HUES48 (cell line): ENCODE measurements at regions not wholly inside any gene's neighbourhood (a gene's known extent, or its start where the extent isn't known, plus 50 kb on each side); places are given as distances from the start of the nearest gene placed in this dataset.
A peak's percentile ranks its signal among the peaks of the same experiment; 100 is the strongest.

Source experiments
- H3K27ac ChIP-seq: one replicate; pipeline ENCODE4 v1.7.0; 2013; ENCODE audit warnings: low read depth, low read length, inconsistent platforms
- H3K27me3 ChIP-seq: 2 replicates; pipeline ENCODE4 v1.6.1; 2013; ENCODE audit warnings: mild to moderate bottlenecking, low read length; ENCODE audit not compliant: control insufficient read depth, insufficient read depth
- H3K36me3 ChIP-seq: 2 replicates; pipeline ENCODE4 v1.6.1; 2013; ENCODE audit warnings: low read length; ENCODE audit not compliant: control insufficient read depth, insufficient read depth
- H3K4me1 ChIP-seq: 2 replicates; pipeline ENCODE4 v1.6.1; 2013; ENCODE audit warnings: mild to moderate bottlenecking, low read length; ENCODE audit not compliant: control insufficient read depth, insufficient read depth
- H3K4me3 ChIP-seq: 2 replicates; pipeline ENCODE4 v1.5.1; 2013; ENCODE audit warnings: mild to moderate bottlenecking, low read depth, low read length
- H3K9ac ChIP-seq: 2 replicates; pipeline ENCODE4 v1.6.1; 2013; ENCODE audit warnings: mild to moderate bottlenecking, low read depth, low read length, moderate library complexity
- H3K9me3 ChIP-seq: 2 replicates; pipeline ENCODE4 v1.6.1; 2013; ENCODE audit warnings: low read length; ENCODE audit not compliant: control insufficient read depth, insufficient read depth

GRCh38 chr4:128670513-128670912, 139.0 kb upstream of the JADE1 start:
- no peaks in the 10 kb centered on the region for H3K36me3 ChIP-seq
- H3K9ac ChIP-seq, result no peak overlapping the region

GRCh38 chr4:128668566-128668965, 140.9 kb upstream of the JADE1 start:
- no peak overlapping the region for H3K4me3 ChIP-seq
- no peaks in the 10 kb centered on the region; the same call in 1 of the 2 replicates for H3K9me3 ChIP-seq
- no peaks in the 10 kb centered on the region for H3K36me3 ChIP-seq
- H3K27me3 ChIP-seq, result no peaks in the 10 kb centered on the region
- H3K9ac ChIP-seq, result no peak overlapping the region
- H3K4me1 ChIP-seq, result peaks cover 11% of the 10 kb centered on the region
- H3K27ac ChIP-seq, result no peak overlapping the region

More at GRCh38 chr4:128670513-128670912, 139.0 kb upstream of the JADE1 start:
- Histone ChIP-seq H3K9me3 (no peaks in the 10 kb centered on the region; the same call in 1 of the 2 replicates), H3K27ac (no peak overlapping the region), H3K4me1 (peaks cover 17% of the 10 kb centered on the region), H3K27me3 (no peaks in the 10 kb centered on the region), H3K4me3 (no peak overlapping the region)

GRCh38 chr4:128665514-128665913, 144.0 kb upstream of the JADE1 start:
- Histone ChIP-seq H3K9ac (no peak overlapping the region), H3K4me1 (0 out of 2 replicates have a peak, but pooled peaks cover 11% of the 10 kb centered on the region), H3K27ac (no peak overlapping the region), H3K4me3 (no peak overlapping the region), H3K36me3 (no peaks in the 10 kb centered on the region), H3K27me3 (no peaks in the 10 kb centered on the region), H3K9me3 (no peaks in the 10 kb centered on the region)

- no peaks in the 10 kb centered on the region for H3K36me3 ChIP-seq
- H3K27me3 ChIP-seq, result no peaks in the 10 kb centered on the region
- no peak overlapping the region for H3K4me3 ChIP-seq
- no peaks in the 10 kb centered on the region for H3K9me3 ChIP-seq
- H3K4me1 ChIP-seq, result 0 out of 2 replicates have a peak, but pooled peaks cover 11% of the 10 kb centered on the region
- no peak overlapping the region for H3K27ac ChIP-seq
- H3K9ac ChIP-seq, result no peak overlapping the region
Observed at GRCh38 chr4:128663325-128663724, 146.2 kb upstream of the JADE1 start.

- H3K36me3 ChIP-seq, result no peaks in the 10 kb centered on the region
- no peak overlapping the region for H3K4me3 ChIP-seq
- H3K27me3 ChIP-seq, result no peaks in the 10 kb centered on the region
- 0 out of 2 replicates have a peak, but pooled peaks cover 11% of the 10 kb centered on the region for H3K4me1 ChIP-seq
- no peaks in the 10 kb centered on the region for H3K9me3 ChIP-seq
- H3K9ac ChIP-seq, result no peak overlapping the region
- H3K27ac ChIP-seq, result no peak overlapping the region
Observed at GRCh38 chr4:128661479-128661878, 148.0 kb upstream of the JADE1 start.

- Histone ChIP-seq H3K4me3 (no peak overlapping the region), H3K4me1 (0 out of 2 replicates have a peak, but pooled peaks cover 11% of the 10 kb centered on the region), H3K36me3 (no peaks in the 10 kb centered on the region), H3K27ac (no peak overlapping the region), H3K9ac (no peak overlapping the region), H3K27me3 (no peaks in the 10 kb centered on the region), H3K9me3 (no peaks in the 10 kb centered on the region)
Observed at GRCh38 chr4:128660361-128661215, 148.9 kb upstream of the JADE1 start.

GRCh38 chr4:128658214-128658631, 151.3 kb upstream of the JADE1 start:
- Histone ChIP-seq H3K27ac (no peak overlapping the region), H3K9me3 (peaks cover 9% of the 10 kb centered on the region), H3K36me3 (no peaks in the 10 kb centered on the region), H3K27me3 (no peaks in the 10 kb centered on the region), H3K4me3 (no peak overlapping the region), H3K4me1 (peaks cover 21% of the 10 kb centered on the region), H3K9ac (no peak overlapping the region)

GRCh38 chr4:128657638-128658037, 151.9 kb upstream of the JADE1 start:
- Histone ChIP-seq H3K9me3 (peaks cover 9% of the 10 kb centered on the region), H3K36me3 (no peaks in the 10 kb centered on the region), H3K4me3 (no peak overlapping the region), H3K9ac (no peak overlapping the region), H3K27me3 (no peaks in the 10 kb centered on the region), H3K4me1 (peaks cover 23% of the 10 kb centered on the region), H3K27ac (no peak overlapping the region)

- Histone ChIP-seq H3K4me1 (peaks cover 12% of the 10 kb centered on the region), H3K27me3 (no peaks in the 10 kb centered on the region), H3K4me3 (no peak overlapping the region), H3K9me3 (peaks cover 9% of the 10 kb centered on the region), H3K27ac (no peak overlapping the region), H3K36me3 (no peaks in the 10 kb centered on the region), H3K9ac (no peak overlapping the region)
Observed at GRCh38 chr4:128654465-128654864, 155.0 kb upstream of the JADE1 start.

- Histone ChIP-seq H3K27me3 (no peaks in the 10 kb centered on the region), H3K4me1 (peaks cover 12% of the 10 kb centered on the region), H3K27ac (peak overlapping the region; percentile 52), H3K4me3 (no peak overlapping the region), H3K36me3 (no peaks in the 10 kb centered on the region), H3K9ac (no peak overlapping the region), H3K9me3 (peaks cover 9% of the 10 kb centered on the region)
Observed at GRCh38 chr4:128653527-128654444, 155.7 kb upstream of the JADE1 start.
